Stomach (tissue), 4 donors: ENCODE measurements at regions not wholly inside any gene's neighbourhood (a gene's known extent, or its start where the extent isn't known, plus 50 kb on each side); places are given as distances from the start of the nearest gene placed in this dataset.

Experiments used
- EP300 ChIP-seq: sonication (generic); formaldehyde crosslinking; IDR thresholded peaks from one replicate; pipeline ENCODE4 v1.6.1; 2017; ENCODE audit warnings: antibody characterized with exemption
- POLR2A ChIP-seq, 4 donors: fragments of 450-650 bp; IDR thresholded peaks; one replicate each; pipeline ENCODE4 v1.6.1; 2016; ENCODE audit warnings: antibody characterized with exemption in 4 of 4, control low read depth in 2 of 4, mild to moderate bottlenecking in 1 of 4, moderate library complexity in 1 of 4
- POLR2AphosphoS5 ChIP-seq, 3 donors: sonication (generic); formaldehyde crosslinking; IDR thresholded peaks; one replicate each; pipeline ENCODE4 v1.6.1; 2016; ENCODE audit warnings: antibody characterized with exemption in 3 of 3
- TF ChIP-seq, protein P1 (sequence below), 7 experiments: fragments of 450-650 bp in 4 of 7; fragments of 200-600 bp in 3 of 7; sonication (generic) in 3 of 7; IDR thresholded peaks; one replicate each; pipeline ENCODE4 v1.5.1; 2016 to 2019; ENCODE audit warnings: antibody characterized with exemption in 7 of 7, control low read depth in 2 of 7, mild to moderate bottlenecking in 1 of 7

DNA sequence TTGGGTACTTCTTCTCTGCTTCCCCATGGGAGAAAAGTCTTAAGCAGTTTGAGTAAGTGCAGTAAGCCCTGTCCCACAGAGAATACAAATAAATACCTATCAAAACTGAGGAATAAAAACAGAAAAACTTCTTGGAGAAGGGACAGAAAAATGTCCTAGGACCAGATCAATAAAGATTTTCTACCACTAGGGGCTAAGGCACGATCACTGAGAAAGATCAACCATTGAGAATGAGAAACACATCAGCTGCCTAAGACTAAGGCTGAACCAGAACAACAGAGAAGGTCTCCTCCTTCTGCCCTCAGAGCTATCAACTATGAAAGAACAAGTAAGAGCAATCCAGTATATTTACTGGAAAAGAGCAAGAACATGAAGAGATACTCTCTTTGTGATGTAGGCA is 763.6 kb upstream of the LRRTM1 start:
- TF ChIP-seq POLR2A (IDR thresholded peaks at IDR 0.05) (no peak), POLR2AphosphoS5 (IDR thresholded peaks at IDR 0.05) (no peak), EP300 (no peak)
- TF ChIP-seq, protein P1, sequence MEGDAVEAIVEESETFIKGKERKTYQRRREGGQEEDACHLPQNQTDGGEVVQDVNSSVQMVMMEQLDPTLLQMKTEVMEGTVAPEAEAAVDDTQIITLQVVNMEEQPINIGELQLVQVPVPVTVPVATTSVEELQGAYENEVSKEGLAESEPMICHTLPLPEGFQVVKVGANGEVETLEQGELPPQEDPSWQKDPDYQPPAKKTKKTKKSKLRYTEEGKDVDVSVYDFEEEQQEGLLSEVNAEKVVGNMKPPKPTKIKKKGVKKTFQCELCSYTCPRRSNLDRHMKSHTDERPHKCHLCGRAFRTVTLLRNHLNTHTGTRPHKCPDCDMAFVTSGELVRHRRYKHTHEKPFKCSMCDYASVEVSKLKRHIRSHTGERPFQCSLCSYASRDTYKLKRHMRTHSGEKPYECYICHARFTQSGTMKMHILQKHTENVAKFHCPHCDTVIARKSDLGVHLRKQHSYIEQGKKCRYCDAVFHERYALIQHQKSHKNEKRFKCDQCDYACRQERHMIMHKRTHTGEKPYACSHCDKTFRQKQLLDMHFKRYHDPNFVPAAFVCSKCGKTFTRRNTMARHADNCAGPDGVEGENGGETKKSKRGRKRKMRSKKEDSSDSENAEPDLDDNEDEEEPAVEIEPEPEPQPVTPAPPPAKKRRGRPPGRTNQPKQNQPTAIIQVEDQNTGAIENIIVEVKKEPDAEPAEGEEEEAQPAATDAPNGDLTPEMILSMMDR (IDR thresholded peaks at IDR 0.05): no peak
